ENCODE measurements at regions not wholly inside any gene's neighbourhood (a gene's known extent, or its start where the extent isn't known, plus 50 kb on each side); places are given as distances from the start of the nearest gene placed in this dataset.

DNA sequence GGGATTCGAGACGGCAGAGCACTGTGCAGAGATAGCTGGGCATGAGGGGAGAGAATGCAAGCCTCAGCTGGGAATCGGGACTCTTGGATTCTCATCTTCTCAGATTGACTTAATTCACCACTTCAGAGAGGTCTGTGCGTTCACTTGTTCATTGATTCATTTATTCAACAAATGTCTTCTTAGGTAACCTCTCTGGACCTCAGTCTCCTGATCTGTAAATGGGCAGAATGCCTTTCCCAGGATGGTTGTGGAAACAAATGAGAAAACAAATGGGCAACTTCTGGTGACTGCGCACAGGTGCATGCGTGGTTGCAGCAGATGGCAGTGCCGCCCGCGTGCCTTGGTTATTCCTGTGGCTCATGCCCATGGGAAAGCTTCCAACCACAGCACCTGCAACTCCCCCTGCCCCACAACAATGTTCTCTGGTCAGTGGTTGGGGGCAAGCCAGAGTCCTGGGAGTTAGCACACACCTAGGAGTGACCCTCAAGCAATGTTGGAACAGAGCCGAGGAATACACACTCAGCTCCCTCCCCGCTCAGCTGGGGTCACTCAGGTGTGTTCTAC, 110.1 kb upstream of the RUNX3 start:
- no peak overlapping the region for H3K27ac Mint-ChIP-seq
- peaks cover 0 to 2% (median 0%) of the 10 kb centered on the region in 7 donors for H3K9me3 Mint-ChIP-seq
- DNase-seq (no peak), ATAC-seq (ENCODE audit: low read depth in 2 of 2) (no peak)
- H3K4me3 Mint-ChIP-seq = no peak overlapping the region
- peaks cover 8 to 13% (median 9%) of the 10 kb centered on the region in 3 donors for H3K27me3 Mint-ChIP-seq
- H3K4me1 Mint-ChIP-seq = peaks cover 6 to 17% (median 11%) of the 10 kb centered on the region in 3 donors
- no peaks in the 10 kb centered on the region for H3K36me3 Mint-ChIP-seq

GRCh38 chr1:25039229-25039628, 109.2 kb upstream of the RUNX3 start:
- DNase-seq (no peak), ATAC-seq (ENCODE audit: low read depth in 2 of 2) (no peak)
- Mint-ChIP-seq H3K9me3 (no peaks in the 10 kb centered on the region), H3K4me1 (peaks cover 6 to 16% (median 16%) of the 10 kb centered on the region in 3 donors), H3K4me3 (no peak overlapping the region), H3K36me3 (no peaks in the 10 kb centered on the region), H3K27me3 (peaks cover 8 to 13% (median 9%) of the 10 kb centered on the region in 3 donors), H3K27ac (peak overlapping the region in 1 of 6 donors; percentile 6)

DNA sequence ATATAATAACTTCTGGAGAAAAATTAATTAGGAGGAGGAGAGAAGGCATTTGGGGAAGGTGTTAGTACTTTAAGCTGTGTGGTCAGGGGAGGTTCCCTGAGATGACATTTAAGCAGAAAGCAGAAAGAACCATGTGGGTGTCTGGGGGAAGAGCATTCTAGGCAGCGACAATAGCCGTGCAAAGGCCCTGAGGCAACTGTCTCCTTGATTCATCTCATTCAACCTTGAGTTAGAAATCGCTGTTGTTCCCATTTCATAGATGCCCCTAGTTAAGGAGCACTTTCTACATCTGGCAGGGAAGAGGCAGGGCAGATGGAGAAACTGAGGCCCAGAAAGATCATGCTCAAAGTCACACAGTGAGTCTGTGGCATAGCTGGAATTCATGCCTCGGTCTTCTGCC, 108.6 kb upstream of the RUNX3 start:
- H3K4me3 Mint-ChIP-seq = no peak overlapping the region
- DNase-seq (no peak), ATAC-seq (ENCODE audit: low read depth in 2 of 2) (no peak)
- H3K4me1 Mint-ChIP-seq = peaks cover 6 to 22% (median 21%) of the 10 kb centered on the region in 3 donors
- H3K36me3 Mint-ChIP-seq = no peaks in the 10 kb centered on the region
- peak overlapping the region in 1 of 6 donors; percentile 6 for H3K27ac Mint-ChIP-seq
- no peaks in the 10 kb centered on the region for H3K9me3 Mint-ChIP-seq
- H3K27me3 Mint-ChIP-seq = peaks cover 8 to 13% (median 9%) of the 10 kb centered on the region in 3 donors

DNA sequence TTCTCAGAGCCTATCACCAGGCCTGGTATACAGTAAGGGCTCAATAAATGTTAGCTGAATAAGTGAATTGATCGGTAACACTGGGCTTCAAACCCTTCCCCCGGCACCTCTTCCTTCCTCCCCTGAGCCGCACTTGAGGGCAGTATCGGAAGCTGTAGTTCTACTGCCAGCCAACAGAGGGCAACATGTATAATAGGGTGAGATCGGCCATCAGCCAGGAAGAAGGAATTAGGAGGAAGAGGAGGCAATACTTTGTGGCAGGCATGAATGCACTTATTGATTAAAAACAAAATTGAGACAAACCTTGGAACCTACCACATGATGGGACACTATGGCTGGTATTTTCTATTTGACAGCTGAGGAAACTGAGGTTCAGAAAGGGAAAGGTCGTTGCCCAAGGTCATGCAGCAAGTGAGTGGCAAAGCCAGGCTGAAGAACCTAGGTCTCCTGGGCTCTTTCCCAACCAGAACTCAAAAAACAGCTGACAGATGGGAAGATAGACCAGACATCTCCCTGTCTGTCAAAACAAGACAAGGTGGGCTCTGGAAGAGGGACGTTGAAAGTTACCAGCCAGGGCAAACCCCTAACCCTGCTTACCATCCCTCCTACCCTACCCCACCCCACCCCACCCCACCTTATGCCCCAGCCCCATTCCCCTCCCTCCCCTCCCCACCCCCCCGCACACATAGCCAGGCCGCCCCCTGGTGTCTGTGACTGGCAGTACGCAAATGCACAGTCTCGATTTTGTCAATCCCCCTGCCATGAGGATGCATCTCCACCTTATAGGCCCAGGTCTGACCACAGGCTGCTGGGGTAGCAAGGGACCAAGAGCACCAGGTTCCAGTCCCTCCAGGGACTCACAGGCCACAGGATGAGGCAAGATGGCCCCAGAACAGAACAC, 107.3 kb upstream of the RUNX3 start:
- Mint-ChIP-seq H3K36me3 (no peaks in the 10 kb centered on the region), H3K9me3 (no peaks in the 10 kb centered on the region), H3K27ac (peak overlapping the region in 4 of 6 donors; percentile 16 to 94 (median 46)), H3K4me1 (peaks cover 6 to 34% (median 32%) of the 10 kb centered on the region in 3 donors), H3K4me3 (peak overlapping the region in 1 of 8 donors; percentile 12), H3K27me3 (peaks cover 8 to 13% (median 9%) of the 10 kb centered on the region in 3 donors)
- DNase-seq (peak; percentile 53), ATAC-seq (ENCODE audit: low read depth in 2 of 2) (peak; percentile 51 to 66)

GRCh38 chr1:25036117-25036546, 106.1 kb upstream of the RUNX3 start:
- DNase-seq = no peak
- H3K4me3 Mint-ChIP-seq = no peak overlapping the region
- H3K36me3 Mint-ChIP-seq = no peaks in the 10 kb centered on the region
- H3K4me1 Mint-ChIP-seq = peaks cover 6 to 47% (median 45%) of the 10 kb centered on the region in 3 donors
- no peaks in the 10 kb centered on the region for H3K9me3 Mint-ChIP-seq
- no peak for ATAC-seq (ENCODE audit: low read depth in 2 of 2)
- peaks cover 5 to 6% (median 6%) of the 10 kb centered on the region in 3 donors for H3K27me3 Mint-ChIP-seq
- no peak overlapping the region for H3K27ac Mint-ChIP-seq

GRCh38 chr1:25035523-25036116, 105.5 kb upstream of the RUNX3 start:
- Mint-ChIP-seq H3K27ac (no peak overlapping the region), H3K4me3 (no peak overlapping the region), H3K36me3 (no peaks in the 10 kb centered on the region), H3K9me3 (no peaks in the 10 kb centered on the region), H3K27me3 (peaks cover under 1 to 1% (median under 1%) of the 10 kb centered on the region in 3 donors), H3K4me1 (peaks cover 6 to 52% (median 50%) of the 10 kb centered on the region in 3 donors)
- DNase-seq = no peak
- ATAC-seq (ENCODE audit: low read depth in 2 of 2) = no peak

- no peaks in the 10 kb centered on the region for H3K36me3 Mint-ChIP-seq
- DNase-seq = no peak
- peaks cover 7 to 59% (median 50%) of the 10 kb centered on the region in 3 donors for H3K4me1 Mint-ChIP-seq
- peak overlapping the region in 4 of 8 donors; percentile 20 to 52 (median 40) for H3K4me3 Mint-ChIP-seq
- no peaks in the 10 kb centered on the region for H3K9me3 Mint-ChIP-seq
- peak overlapping the region in 4 of 6 donors; percentile 42 to 99 (median 88) for H3K27ac Mint-ChIP-seq
- ATAC-seq (ENCODE audit: low read depth in 2 of 2) = no peak
- no peaks in the 10 kb centered on the region for H3K27me3 Mint-ChIP-seq
Observed at GRCh38 chr1:25034736-25035522, 104.9 kb upstream of the RUNX3 start.

GRCh38 chr1:25033828-25034705, 104.0 kb upstream of the RUNX3 start:
- Mint-ChIP-seq H3K27me3 (no peaks in the 10 kb centered on the region), H3K4me1 (peaks cover 15 to 68% (median 59%) of the 10 kb centered on the region in 3 donors), H3K36me3 (no peaks in the 10 kb centered on the region), H3K27ac (peak overlapping the region in 5 of 6 donors; percentile 85 to 99 (median 91)), H3K4me3 (peak overlapping the region in 6 of 8 donors; percentile 38 to 77 (median 61)), H3K9me3 (no peaks in the 10 kb centered on the region)
- peak; percentile 53 for DNase-seq
- no peak for ATAC-seq (ENCODE audit: low read depth in 2 of 2)

DNA sequence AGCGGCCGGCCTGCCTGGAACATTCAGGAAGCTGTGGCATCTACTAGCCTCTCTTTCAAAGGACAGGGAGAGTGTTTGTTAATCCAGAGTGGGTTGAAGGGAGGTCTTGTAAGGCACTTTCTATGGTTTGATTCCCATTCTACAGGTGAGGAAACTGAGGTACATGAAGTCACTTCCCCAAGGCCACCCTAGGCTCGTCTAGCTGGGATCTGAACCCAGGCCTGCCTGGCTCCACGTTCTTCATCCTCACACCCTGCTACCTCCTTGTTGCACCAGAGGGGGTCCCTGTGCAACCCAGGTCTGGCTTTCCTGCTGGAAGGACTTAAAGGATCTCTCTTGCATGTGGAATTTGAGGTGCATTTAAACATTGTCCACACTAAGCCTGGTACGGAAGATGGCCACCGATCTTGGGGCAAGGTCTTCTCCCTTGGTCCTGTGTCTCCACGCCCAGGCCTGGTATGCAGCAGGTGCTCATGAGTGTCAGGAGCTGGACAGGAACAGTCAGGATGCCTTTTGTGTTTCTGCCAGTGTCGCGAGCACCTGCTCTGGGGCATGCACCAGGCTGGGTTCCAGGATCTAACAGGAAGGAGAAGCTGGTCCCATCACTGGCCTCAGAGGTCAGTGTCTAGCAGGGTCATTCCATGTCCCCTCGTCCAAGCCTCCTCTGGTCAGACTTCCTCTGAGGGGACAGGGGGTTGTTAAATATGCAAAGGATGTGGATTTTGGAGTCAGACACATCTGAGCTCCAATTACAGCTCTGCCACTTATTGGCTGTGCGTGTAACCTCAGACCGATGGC, 103.2 kb upstream of the RUNX3 start:
- ATAC-seq (ENCODE audit: low read depth in 2 of 2) (no peak), DNase-seq (no peak)
- Mint-ChIP-seq H3K9me3 (no peaks in the 10 kb centered on the region), H3K27me3 (no peaks in the 10 kb centered on the region), H3K4me1 (peaks cover 24 to 75% (median 67%) of the 10 kb centered on the region in 3 donors), H3K27ac (peak overlapping the region in 5 of 6 donors; percentile 95 to 99 (median 98)), H3K4me3 (peak overlapping the region in 6 of 8 donors; percentile 54 to 85 (median 66)), H3K36me3 (no peaks in the 10 kb centered on the region)

DNA sequence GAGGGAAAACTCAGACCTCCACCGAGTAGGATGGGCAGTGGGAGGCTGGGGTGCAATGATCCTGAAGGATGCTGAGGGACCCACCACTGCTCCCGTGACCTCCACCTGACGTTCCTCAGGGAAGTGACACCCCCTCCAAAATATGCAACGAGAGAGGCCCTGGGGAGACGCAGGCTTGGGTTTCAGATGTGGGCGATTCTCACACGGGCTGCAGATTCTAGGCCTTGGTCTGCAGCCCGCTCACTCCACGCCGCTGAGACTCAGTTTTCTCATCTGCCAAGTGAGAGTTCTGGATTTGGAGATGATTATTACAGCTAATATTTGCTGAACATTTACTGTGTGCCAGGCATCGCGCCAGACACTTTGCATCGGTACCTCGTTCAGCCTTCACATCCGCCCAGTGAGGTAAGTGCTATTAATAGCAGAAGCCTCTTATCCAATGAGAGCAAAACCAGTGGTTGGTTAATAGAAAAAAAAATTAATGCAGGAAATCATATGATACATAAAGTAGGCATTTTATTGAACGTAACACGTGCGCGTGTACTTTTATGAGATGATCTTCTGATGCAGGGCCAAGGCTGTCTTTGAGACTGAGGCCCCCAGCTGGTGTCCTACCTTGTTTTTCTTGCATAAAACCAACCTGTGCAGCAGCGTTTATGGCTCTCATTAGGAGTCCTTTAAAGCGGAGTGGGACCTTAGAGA, 102.0 kb upstream of the RUNX3 start:
- H3K27me3 Mint-ChIP-seq = no peaks in the 10 kb centered on the region
- peak overlapping the region in 5 of 6 donors; percentile 95 to 99 (median 98) for H3K27ac Mint-ChIP-seq
- H3K4me1 Mint-ChIP-seq = peaks cover 26 to 77% (median 66%) of the 10 kb centered on the region in 3 donors
- H3K4me3 Mint-ChIP-seq = peak overlapping the region; percentile 27 to 91 (median 68)
- ATAC-seq (ENCODE audit: low read depth in 2 of 2) (peak; percentile 83 to 86), DNase-seq (peak; percentile 85)
- no peaks in the 10 kb centered on the region for H3K9me3 Mint-ChIP-seq
- H3K36me3 Mint-ChIP-seq = no peaks in the 10 kb centered on the region

- Mint-ChIP-seq H3K36me3 (no peaks in the 10 kb centered on the region), H3K9me3 (no peaks in the 10 kb centered on the region), H3K4me3 (peak overlapping the region in 7 of 8 donors; percentile 27 to 91 (median 70)), H3K27me3 (no peaks in the 10 kb centered on the region), H3K4me1 (peaks cover 23 to 77% (median 64%) of the 10 kb centered on the region in 3 donors), H3K27ac (peak overlapping the region in 5 of 6 donors; percentile 95 to 99 (median 98))
- ATAC-seq (ENCODE audit: low read depth in 2 of 2) = peak; percentile 3 to 11
- DNase-seq = peak; percentile 42
Observed at GRCh38 chr1:25031601-25031965, 101.5 kb upstream of the RUNX3 start.

Data from naive B cell (primary cell).